SK-N-SH treated with all-trans-retinoic acid at 6 μM for 48 hours (cell line): ENCODE measurements at regions not wholly inside any gene's neighbourhood (a gene's known extent, or its start where the extent isn't known, plus 50 kb on each side); places are given as distances from the start of the nearest gene placed in this dataset.

Source experiments
- ARNTL ChIP-seq: fragments of 450-650 bp; formaldehyde crosslinking; IDR thresholded peaks from 2 replicates; pipeline ENCODE4 v1.5.0; 2020; ENCODE audit warnings: low read depth, mild to moderate bottlenecking, moderate library complexity, borderline replicate concordance
- SNAI2 ChIP-seq: fragments of 250-450 bp; sonication (Bioruptor Pico); IDR thresholded peaks from 2 replicates; pipeline ENCODE4 v1.5.0; 2020; ENCODE audit warnings: mild to moderate bottlenecking, moderate library complexity
- ZC3H10 ChIP-seq: fragments of 250-450 bp; sonication (Bioruptor Pico); IDR thresholded peaks from 2 replicates; pipeline ENCODE4 v1.5.1; 2021; ENCODE audit warnings: mild to moderate bottlenecking, moderate library complexity
- ZFP3 ChIP-seq: fragments of 250-450 bp; sonication (Bioruptor Pico); IDR thresholded peaks from 2 replicates; pipeline ENCODE4 v1.5.0; 2020; ENCODE audit warnings: mild to moderate bottlenecking, moderate library complexity
- TF ChIP-seq, protein P1 (sequence below): fragments of 250-450 bp; sonication (Bioruptor Pico); IDR thresholded peaks from 2 replicates; pipeline ENCODE4 v1.5.1; 2020; ENCODE audit warnings: low read depth, mild to moderate bottlenecking, moderate library complexity

DNA sequence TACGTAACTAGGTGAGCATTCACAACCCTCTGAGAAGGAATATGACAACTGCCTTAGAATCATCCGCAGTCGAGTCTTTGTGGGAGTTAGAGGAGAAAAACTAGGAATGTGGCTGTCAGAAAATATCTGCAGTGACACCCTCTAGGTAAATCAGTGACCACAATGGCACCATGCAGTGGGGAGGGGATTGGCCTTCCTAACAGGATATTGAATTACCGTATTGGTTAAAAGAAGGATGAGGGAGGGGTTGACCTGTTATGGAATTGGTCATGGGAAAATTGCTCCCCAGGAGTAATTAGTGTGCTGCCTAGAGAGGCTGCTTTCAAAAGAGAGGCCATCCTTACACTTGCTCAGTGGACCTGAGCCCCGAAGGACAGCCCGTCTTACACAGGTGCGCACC lies 205.6 kb upstream of the SOX1 start:
- TF ChIP-seq ZFP3 (CRISPR knock-in tag) (no peak), SNAI2 (no peak), ARNTL (CRISPR knock-in tag) (no peak), ZC3H10 (no peak)
- TF ChIP-seq, protein P1, sequence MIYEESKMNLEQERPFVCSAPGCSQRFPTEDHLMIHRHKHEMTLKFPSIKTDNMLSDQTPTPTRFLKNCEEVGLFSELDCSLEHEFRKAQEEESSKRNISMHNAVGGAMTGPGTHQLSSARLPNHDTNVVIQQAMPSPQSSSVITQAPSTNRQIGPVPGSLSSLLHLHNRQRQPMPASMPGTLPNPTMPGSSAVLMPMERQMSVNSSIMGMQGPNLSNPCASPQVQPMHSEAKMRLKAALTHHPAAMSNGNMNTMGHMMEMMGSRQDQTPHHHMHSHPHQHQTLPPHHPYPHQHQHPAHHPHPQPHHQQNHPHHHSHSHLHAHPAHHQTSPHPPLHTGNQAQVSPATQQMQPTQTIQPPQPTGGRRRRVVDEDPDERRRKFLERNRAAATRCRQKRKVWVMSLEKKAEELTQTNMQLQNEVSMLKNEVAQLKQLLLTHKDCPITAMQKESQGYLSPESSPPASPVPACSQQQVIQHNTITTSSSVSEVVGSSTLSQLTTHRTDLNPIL (CRISPR knock-in tag): no peak
